G401 (cell line): ENCODE measurements at regions not wholly inside any gene's neighbourhood (a gene's known extent, or its start where the extent isn't known, plus 50 kb on each side); places are given as distances from the start of the nearest gene placed in this dataset.
A peak's percentile ranks its signal among the peaks of the same experiment; 100 is the strongest.
"Not testable (repeated sequence)": the region's sequence is repeated elsewhere in the genome, so short reads cannot be mapped to it uniquely, and the experiment has no call there.

Experiments used
- DNase-seq: peaks from one replicate; pipeline ENCODE4 v3.0.0-alpha.2; 2015; ENCODE audit warnings: low spot score
- in situ Hi-C: cut with HindIII; loops from 2 replicates; pipeline ENCODE4 v1.10.0; 2016; ENCODE audit warnings: low sequenced_read_pairs, mixed read lengths

DNA sequence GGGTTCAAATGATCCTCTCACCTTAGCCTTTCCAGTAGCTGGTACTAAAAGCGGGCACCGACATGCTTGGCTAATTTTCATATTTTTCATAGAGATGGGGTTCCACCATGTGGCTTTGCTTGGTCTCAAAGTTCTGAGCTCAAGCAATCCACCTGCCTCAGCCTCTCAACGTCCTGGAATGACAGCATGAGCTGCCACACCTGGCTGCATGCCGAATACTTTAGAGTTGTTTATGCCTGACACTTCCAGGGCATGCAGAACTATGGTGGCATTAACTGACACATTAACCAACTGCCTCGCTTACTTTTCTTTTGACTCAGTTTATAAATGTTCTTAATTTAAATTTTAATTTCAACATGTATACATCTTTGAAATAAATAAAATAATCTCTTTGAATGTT lies 135.8 kb downstream of the CCDC74A start:
- DNase-seq, in situ Hi-C loops: not testable (repeated sequence)

DNA sequence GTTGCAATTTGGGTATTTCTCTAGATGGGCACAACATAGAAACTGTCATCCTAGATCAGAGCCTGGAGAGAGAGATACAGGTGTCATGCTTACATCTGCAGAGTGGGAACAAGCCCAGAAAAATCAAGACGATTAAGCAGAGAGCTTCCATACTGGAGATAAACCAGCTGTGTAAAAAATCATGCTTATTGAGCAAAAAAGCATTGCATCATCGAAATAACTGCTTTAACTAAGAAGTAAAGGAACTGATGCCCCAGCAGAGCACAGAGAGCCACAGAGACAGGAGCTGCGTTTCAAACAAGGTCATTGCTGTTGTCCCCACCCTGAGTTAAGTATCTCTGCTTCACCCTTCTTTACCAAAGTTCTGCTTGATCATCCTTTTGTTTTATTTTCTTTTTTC lies 138.0 kb downstream of the CCDC74A start:
- DNase-seq, in situ Hi-C loops: not testable (repeated sequence)

DNA sequence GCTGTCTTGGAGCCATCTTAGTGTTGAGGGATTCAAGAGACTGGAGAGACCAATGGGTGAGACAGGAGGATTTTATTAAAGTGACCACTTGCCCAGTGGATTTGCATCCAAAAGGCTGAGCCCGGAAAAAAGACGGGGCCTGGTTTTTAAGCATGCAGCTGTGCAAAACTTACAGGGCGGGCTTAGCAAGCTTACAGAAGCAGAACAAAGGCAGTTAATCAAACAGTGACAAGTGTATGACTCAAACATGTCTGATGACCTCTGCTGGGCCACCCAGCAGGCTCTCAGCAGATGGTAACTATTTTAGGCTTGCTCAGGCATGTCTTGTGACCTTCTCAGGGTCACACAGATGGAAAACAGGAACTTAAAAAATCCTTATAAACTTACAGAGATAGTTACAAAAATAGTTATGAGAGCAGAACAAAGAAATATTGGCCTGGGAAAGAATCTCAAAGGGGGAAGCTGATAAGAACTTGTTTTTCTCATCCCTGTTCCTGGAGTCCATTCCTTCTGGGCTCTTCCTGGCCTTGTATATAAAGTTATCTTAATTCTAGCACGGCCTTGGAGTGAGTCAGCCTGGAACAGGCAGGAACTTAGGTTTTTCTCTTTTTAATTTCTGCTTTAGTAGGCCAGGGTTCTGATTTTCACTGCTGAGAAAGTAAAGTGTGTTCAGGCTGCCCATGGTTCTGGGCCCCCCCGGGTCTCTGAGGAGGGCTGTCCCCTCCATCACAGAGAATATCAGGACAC lies 141.3 kb downstream of the CCDC74A start:
- in situ Hi-C loops, DNase-seq: not testable (repeated sequence)

- in situ Hi-C loops, DNase-seq: not testable (repeated sequence)
Observed at GRCh38 chr2:131671841-131672470, 144.3 kb downstream of the CCDC74A start.

DNA sequence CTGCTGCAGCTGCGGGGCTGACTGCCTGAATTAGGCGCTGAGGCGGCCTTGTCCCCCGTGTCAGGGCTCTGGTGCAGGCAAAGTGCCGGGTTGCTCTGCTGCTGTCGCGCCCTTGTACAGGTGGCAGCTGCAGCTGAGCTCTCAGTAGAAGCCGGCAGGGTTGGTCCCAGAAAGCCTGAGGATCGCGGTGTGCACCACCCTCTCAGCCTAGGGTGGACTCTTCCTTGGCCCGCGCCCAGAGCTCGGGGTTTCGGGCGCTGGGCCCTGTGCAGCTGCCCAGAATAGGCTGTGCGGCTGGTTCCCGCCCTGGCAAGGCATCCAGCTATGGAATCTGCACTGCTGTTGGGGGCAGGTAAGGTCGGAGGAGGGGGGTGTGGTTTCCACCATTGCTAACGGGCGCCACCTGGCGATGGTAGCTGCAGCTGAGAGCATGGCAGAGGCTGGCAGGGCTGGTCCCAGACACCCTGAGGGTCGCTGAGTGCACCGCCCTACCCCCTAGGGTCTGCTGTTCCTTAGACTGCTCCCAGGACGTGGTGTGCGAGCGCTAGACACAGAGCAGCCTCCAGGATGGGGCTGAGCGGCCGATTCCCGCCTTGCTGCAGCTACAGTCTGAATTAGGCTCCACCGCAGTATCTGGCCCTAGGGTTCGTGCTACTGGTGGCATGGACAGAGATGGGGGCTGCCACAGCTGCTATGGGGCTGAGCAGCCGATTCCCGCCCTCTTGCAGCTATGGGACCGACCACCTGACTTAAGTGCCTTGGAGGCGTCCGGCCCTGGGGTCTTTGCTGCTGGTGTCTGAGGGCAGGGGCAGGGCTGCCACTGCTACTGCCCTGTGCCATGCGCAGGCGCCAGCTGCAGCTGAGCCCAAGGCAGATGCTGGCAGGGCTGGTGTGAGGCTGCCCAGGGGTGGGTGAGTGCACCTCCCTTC lies 145.0 kb downstream of the CCDC74A start:
- DNase-seq, result peak; percentile 49
- in situ Hi-C loops, result not testable (repeated sequence)

- DNase-seq, result peak; percentile 56
- in situ Hi-C loops, result no loop called here
Observed at GRCh38 chr2:131673400-131674173, 145.9 kb downstream of the CCDC74A start.

DNA sequence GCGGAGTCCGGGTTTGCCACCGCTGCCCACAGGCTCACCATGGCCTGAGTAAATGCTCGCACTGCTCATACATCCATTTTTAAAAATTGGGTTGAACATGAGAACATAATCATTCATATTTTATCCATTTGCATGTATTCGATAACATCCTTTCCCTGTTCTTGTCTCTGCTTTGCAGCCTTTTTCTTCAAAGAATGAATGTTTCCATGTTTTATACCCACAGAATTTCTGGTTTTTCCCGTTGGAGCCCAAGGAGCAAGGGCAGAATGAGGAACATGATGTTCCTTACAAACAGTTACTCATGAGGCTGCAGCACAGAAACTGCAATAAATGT lies 146.5 kb downstream of the CCDC74A start:
- no peak for DNase-seq
- in situ Hi-C loops, result no loop called here

GRCh38 chr2:131681611-131682121 lies 154.0 kb downstream of the CCDC74A start:
- DNase-seq, in situ Hi-C loops: not testable (repeated sequence)

- in situ Hi-C loops, result no loop called here
- peak; percentile 91 for DNase-seq
Observed at GRCh38 chr2:131682122-131682944, 154.6 kb downstream of the CCDC74A start.

DNA sequence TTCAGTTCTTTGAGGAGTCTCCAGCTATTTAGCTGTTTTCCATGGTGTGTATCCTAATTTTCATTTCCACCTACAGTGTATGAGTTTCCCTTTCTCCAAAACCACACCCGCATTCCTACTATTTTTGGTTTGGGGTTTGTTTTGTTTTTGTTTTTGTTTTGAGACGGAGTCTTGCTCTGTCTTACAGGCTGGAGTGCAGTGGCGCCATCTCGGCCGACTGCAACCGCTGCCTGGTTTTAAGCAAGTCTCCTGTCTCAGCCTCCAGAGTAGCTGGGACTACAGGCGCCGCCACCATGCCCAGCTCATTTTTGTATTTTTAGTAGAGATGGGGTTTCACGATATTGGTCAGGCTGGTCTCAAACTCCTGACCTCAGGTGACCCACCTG lies 155.2 kb downstream of the CCDC74A start:
- in situ Hi-C loops, result not testable (repeated sequence)
- peak; percentile 41 for DNase-seq

- in situ Hi-C loops, DNase-seq: not testable (repeated sequence)
Observed at GRCh38 chr2:131684631-131685316, 157.1 kb downstream of the CCDC74A start.

DNA sequence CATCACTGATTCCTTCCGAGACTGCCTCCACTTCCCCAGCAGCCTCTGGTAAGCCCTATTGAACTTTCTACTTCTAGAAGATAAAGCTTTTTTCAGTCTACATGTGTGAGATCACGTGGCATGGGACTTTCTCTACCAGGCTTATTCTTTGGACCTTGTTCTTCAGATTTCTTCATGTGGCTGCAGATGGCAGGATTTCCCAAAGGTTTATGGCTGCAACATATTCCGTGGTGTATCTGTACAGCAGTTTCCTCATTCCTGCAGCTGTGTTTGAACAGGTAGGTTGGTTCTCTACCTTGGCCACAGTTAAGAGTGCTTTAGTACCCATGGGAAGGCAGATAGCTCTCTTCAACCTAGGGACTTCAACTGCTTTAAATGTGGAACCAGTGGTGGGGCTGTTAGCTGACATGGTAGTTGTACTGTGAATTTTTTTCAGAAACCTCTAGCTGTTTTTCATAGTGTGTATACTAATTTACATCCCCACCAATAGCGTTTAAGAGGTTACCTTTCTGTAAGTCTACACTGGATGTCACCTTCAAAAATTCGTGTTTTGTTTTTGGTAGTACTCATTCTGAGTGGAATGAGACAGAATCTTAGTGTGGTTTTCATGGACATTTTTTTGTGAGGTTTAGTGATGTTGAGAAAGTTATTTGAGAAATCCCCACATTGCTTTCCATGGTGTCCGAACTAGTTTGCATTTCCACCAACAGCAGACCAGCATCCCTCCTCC lies 158.6 kb downstream of the CCDC74A start:
- DNase-seq, in situ Hi-C loops: not testable (repeated sequence)

DNA sequence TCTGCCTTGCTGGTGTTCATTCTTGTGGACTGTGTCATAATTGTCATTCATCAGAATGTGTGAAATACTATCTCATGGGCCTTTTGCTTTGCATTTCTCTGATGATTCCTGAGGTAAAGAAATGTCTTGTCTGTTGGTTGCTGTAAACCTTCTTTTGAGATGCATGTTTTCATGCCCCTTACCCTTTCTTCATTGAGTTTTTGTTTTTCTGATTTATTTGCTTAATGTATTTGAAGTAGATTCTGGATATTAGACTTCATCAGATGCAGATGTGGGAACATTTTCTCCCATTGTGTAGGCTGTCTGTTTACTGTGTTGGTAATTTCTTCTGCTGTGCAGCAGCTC lies 159.2 kb downstream of the CCDC74A start:
- in situ Hi-C loops, DNase-seq: not testable (repeated sequence)

GRCh38 chr2:131689066-131689465 lies 161.4 kb downstream of the CCDC74A start:
- in situ Hi-C loops, DNase-seq: not testable (repeated sequence)

DNA sequence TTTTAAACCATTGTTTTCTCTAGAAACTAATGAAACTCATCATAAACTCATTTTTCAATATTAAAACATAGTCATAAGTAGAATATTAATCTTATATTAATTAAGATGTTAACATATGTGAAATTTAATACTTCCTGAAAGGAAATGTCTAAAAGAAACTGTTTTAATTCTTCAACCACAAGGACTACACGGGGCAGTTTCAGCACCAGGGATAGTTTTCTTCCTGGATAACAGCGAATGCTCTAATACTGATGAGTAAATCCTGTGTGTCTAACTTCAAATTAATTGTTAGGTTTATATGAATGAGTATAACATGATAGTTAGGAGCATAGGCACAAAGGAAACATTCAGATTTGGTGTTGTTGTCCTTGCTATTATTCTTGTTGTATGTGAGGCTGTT lies 183.6 kb downstream of the CCDC74A start:
- DNase-seq, in situ Hi-C loops: not testable (repeated sequence)

DNA sequence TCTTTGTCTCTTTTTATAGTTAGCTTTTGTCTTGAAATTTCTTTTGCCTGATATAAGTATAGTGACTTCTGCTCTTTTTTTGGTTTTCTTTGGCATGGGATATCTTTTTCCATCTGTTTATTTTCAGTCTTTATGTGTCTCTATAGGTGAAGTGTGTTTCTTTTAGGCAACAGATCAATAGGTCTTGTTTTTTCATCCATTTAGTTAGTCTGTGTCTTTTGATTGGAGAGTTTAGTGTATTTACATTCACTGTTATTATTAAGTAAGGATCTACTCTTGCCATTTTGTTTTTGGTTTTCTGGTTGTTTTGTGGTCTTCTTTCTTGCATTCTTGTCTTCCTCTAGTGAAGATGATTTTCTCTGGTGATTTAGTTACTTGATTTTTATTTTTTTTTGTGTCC lies 190.2 kb downstream of the CCDC74A start:
- in situ Hi-C loops, DNase-seq: not testable (repeated sequence)

DNA sequence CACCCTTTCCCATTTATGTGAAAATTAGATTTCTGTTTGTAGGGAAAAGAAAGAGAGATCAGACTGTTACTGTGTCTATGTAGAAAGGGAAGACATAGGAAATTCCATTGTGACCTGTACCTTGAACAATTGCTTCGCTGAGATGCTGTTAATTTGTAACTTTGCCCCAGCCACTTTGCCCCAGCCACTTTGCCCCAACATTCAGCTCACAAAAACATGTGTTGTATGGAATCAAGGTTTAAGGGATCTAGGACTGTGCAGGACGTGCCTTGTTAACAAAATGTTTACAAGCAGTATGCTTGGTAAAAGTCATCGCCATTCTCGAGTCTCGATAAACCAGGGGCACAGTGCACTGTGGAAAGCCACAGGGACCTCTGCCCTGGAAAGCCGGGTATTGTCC lies 193.5 kb downstream of the CCDC74A start:
- DNase-seq, in situ Hi-C loops: not testable (repeated sequence)
